IPS DF 6.9 (cell line): ENCODE measurements at regions not wholly inside any gene's neighbourhood (a gene's known extent, or its start where the extent isn't known, plus 50 kb on each side); places are given as distances from the start of the nearest gene placed in this dataset.

Source experiments
- DNase-seq: peaks from one replicate; pipeline ENCODE4 v3.0.0-alpha.2; 2013; ENCODE audit warnings: low read depth, low spot score
- H3K27ac ChIP-seq: one replicate; pipeline ENCODE4 v1.5.1; 2013; ENCODE audit warnings: low read length, control low read depth
- H3K27me3 ChIP-seq: 2 replicates; pipeline ENCODE4 v1.6.1; 2013; ENCODE audit warnings: mild to moderate bottlenecking, low read length; ENCODE audit not compliant: control insufficient read depth, insufficient read depth
- H3K36me3 ChIP-seq: 2 replicates; pipeline ENCODE4 v1.6.1; 2013; ENCODE audit warnings: low read length; ENCODE audit not compliant: control insufficient read depth, insufficient read depth
- H3K4me1 ChIP-seq: 2 replicates; pipeline ENCODE4 v1.6.1; 2013; ENCODE audit warnings: low read length; ENCODE audit not compliant: control insufficient read depth, insufficient read depth
- H3K4me3 ChIP-seq: 2 replicates; pipeline ENCODE4 v1.5.1; 2013; ENCODE audit warnings: mild to moderate bottlenecking, low read length
- H3K9me3 ChIP-seq: 2 replicates; pipeline ENCODE4 v1.6.1; 2013; ENCODE audit warnings: low read length, inconsistent platforms; ENCODE audit not compliant: control insufficient read depth, insufficient read depth
- WGBS: extraction: QIAGEN DNeasy Blood & Tissue Kit; methylation state at CpG from one replicate; pipeline ENCODE4 v1.1.7; 2013; ENCODE audit warnings: mixed read lengths, missing lambda C conversion rate; ENCODE audit not compliant: insufficient read length, insufficient coverage; 5-methylcytosine and 5-hydroxymethylcytosine counted together

DNA sequence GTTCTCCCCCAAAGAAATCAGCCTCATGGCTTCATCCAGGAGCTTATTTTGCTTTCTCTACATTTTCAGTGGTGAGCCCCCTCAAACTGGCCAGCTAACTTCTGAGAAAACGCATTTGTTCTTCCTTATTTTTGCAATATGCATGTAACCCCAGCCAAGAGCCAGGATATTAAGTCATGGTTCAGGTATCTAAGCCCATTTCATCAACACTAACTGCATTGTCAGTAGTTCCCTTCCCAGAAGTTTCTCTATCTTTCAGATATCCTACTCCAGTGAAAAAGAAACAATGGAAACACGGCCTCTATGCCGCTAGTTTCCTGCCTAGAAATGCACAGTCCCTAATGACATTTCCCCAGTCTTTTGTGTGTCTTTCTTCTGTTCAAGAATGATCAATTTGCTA is 102.8 kb upstream of the RASSF8 start:
- Histone ChIP-seq H3K27me3 (no peaks in the 10 kb centered on the region), H3K27ac (no peak overlapping the region), H3K4me3 (no peak overlapping the region), H3K36me3 (no peaks in the 10 kb centered on the region), H3K9me3 (no peaks in the 10 kb centered on the region), H3K4me1 (no peaks in the 10 kb centered on the region)
- no CpG with 5 or more reads among the region's 3 CpGs for WGBS
- no peak for DNase-seq

- Histone ChIP-seq H3K4me1 (no peaks in the 10 kb centered on the region), H3K27me3 (no peaks in the 10 kb centered on the region), H3K36me3 (no peaks in the 10 kb centered on the region), H3K27ac (no peak overlapping the region), H3K4me3 (no peak overlapping the region), H3K9me3 (no peaks in the 10 kb centered on the region)
- DNase-seq: no peak
- WGBS: no CpG with 5 or more reads among the region's 7 CpGs
These were observed 98.5 kb upstream of the RASSF8 start for GRCh38 chr12:25859976-25860375.

- DNase-seq: no peak
- Histone ChIP-seq H3K27me3 (no peaks in the 10 kb centered on the region), H3K4me3 (no peak overlapping the region), H3K36me3 (no peaks in the 10 kb centered on the region), H3K4me1 (no peaks in the 10 kb centered on the region), H3K27ac (no peak overlapping the region), H3K9me3 (no peaks in the 10 kb centered on the region)
- no CpG with 5 or more reads among the region's 2 CpGs for WGBS
These were observed 97.3 kb upstream of the RASSF8 start for GRCh38 chr12:25861226-25861625.

DNA sequence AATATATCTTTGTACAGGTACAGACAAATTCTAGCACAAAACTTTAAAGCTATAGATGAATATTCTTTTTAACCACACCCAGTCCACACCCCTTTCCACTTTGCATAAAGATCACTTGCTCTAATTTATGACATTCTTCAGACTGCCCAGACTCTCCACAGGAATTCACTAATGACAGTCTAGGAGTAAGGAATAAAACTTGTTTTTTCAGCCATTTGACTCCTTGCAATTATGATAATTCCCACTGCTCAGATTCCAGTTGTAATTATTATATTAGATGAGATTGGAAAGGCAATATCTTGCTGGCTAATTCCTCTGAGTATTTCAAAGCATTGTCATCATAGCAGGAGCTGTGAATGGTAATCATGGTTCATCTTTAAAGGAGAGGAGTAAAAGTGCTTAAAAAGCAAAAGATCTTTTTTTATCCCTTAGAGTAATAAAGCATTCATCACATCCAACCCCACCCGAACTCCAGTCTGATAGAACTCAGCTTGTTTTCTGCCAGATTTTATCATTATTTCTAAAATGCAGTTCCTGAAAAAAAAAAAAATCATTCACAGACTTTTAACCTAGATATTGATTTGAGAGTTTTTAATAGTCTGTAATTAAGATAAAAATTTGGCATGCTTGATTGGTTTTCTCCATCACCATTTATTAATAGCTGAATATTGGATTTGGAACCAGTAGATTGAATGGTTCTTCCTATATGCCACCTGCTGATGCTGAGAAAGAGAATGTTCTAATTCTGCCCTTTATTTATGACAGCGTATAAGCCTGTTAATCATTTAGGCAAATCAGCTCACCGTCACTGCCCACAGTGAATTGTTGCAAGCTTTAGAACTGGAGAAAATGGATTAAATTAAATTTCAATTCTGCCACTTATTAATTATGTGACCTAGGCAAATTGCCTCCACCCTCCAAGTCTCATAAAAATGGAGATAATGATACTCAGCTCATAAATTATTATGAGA is 93.9 kb upstream of the RASSF8 start:
- no peak for DNase-seq
- no peaks in the 10 kb centered on the region for H3K27me3 ChIP-seq
- no peak overlapping the region for H3K27ac ChIP-seq
- WGBS: no CpG with 5 or more reads among the region's 3 CpGs
- no peaks in the 10 kb centered on the region for H3K4me1 ChIP-seq
- H3K4me3 ChIP-seq: no peak overlapping the region
- H3K36me3 ChIP-seq: no peaks in the 10 kb centered on the region
- no peaks in the 10 kb centered on the region for H3K9me3 ChIP-seq

DNA sequence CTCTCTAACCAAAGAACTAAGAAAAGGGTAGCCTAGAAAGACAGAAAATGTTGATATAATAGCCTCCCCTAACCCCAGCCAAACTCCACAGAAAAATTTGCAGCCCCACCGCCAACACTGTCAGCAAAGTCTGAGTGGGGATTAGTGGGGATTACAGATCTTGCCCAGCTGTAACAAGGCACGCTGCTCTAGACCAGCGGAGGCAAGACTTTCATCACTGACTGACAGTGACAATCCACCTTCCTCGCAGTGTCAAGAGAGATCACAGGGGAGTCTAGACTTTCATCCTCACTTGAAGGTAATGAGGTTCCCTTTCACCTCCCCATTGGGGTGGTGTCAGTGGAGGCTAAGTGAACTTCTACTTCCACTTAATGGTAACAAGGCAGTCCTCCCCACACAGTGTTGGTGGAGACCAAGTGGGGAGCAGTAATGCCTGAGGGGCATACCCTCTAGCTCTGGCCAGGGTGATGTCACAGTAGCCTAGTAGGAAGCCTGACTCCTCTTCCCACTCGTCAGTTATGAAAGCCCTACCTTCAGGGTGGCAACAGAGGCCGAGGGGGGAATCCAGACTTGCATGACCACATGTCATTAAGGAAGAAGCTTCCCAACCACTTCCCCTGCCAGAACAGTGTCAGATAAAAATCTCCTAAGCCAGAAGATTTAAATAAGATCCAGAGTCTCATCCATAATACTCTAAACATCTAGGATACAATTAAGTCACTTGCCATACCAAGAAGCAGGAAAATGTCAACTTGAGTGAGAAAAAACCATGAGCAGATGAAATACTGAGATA is 91.7 kb upstream of the RASSF8 start:
- no peak for DNase-seq
- Histone ChIP-seq H3K9me3 (no peaks in the 10 kb centered on the region), H3K4me1 (no peaks in the 10 kb centered on the region), H3K27ac (no peak overlapping the region), H3K36me3 (no peaks in the 10 kb centered on the region), H3K4me3 (no peak overlapping the region), H3K27me3 (no peaks in the 10 kb centered on the region)
- WGBS: no CpG with 5 or more reads among the region's 6 CpGs

DNA sequence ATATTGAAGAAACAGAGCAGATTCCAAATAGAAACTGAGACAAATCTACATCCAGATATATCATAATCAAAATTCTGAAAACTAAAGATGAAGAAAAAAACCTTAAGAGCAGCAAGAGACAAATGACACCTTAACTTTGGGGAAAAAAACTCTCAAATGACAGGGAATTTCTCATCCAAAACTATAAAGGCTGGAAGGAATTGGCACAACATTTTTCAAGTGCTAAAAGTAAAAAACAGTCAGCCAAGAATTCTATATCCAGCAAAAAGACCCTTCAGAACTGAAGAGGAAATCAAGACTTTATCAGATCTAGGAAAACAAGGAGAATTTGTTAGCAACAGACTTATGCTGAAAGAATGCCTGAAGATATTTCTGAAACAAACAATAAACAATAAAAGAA is 90.3 kb upstream of the RASSF8 start:
- no peaks in the 10 kb centered on the region for H3K36me3 ChIP-seq

DNA sequence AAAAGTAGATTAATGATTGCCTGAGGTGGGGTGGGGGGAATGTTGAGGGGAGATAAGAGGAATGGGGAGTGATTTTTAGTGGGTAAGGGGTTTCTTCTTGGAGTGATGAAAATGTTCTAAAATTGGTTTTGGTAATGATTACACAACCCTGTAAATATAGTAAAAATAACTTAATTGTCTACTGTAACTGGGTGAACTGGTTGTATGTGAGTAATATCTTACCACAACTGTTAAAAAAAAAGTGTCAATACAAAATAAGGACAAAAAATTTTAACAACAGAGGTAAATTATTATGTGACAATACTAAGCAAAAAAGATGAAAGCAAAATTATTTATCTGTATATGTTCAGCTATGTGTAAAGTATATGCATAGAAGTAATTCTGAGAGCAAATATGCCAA is 86.3 kb upstream of the RASSF8 start:
- Histone ChIP-seq H3K9me3 (no peaks in the 10 kb centered on the region), H3K36me3 (no peaks in the 10 kb centered on the region), H3K4me3 (no peak overlapping the region), H3K27me3 (no peaks in the 10 kb centered on the region), H3K4me1 (no peaks in the 10 kb centered on the region), H3K27ac (no peak overlapping the region)
- DNase-seq: no peak

More for the DNA sequence above, 90.3 kb upstream of the RASSF8 start:
- H3K4me3 ChIP-seq: no peak overlapping the region
- H3K4me1 ChIP-seq: no peaks in the 10 kb centered on the region
- no peaks in the 10 kb centered on the region for H3K27me3 ChIP-seq
- DNase-seq: no peak
- H3K27ac ChIP-seq: no peak overlapping the region
- no peaks in the 10 kb centered on the region for H3K9me3 ChIP-seq

GRCh38 chr12:25875661-25876060 is 82.8 kb upstream of the RASSF8 start:
- no peak overlapping the region for H3K4me3 ChIP-seq
- no peaks in the 10 kb centered on the region for H3K27me3 ChIP-seq
- no peak overlapping the region for H3K27ac ChIP-seq
- no peak for DNase-seq
- 0 out of 2 replicates have a peak, but pooled peaks cover 1% of the 10 kb centered on the region for H3K4me1 ChIP-seq
- no peaks in the 10 kb centered on the region for H3K9me3 ChIP-seq
- no peaks in the 10 kb centered on the region for H3K36me3 ChIP-seq
- WGBS: no CpG with 5 or more reads among the region's 1 CpG

DNA sequence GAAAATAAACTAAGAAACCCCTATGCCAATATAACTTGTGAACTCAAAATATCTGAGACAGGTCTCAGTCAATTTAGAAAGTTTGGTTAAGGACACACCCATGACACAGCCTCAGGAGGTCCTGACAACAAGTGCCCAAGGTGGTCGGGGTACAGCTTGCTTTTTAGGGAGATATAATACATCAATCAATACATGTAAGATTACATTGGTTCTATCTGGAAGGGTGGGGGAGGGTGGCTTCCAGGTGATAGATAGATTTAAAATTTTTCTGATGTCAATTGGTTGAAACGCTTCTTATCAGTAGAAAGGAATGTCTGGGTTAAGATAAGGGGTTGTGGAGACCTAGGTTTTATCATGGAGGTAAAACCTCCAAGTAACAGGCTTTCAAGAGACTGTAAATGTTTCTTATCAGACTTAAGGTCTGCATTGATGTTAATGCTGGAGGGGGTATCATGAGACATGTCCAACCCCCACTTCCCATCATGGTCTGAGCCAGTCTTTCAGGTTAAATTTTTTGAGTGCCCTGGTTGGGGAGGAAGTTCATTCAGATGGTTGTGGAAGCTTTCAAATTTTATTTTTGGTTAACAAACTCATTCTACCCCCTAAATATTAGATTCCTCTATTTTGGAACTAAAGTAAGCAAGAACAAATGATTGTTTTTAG is 82.0 kb upstream of the RASSF8 start:
- no peak for DNase-seq
- Histone ChIP-seq H3K4me3 (no peak overlapping the region), H3K9me3 (no peaks in the 10 kb centered on the region), H3K27ac (no peak overlapping the region), H3K27me3 (no peaks in the 10 kb centered on the region), H3K36me3 (no peaks in the 10 kb centered on the region), H3K4me1 (0 out of 2 replicates have a peak, but pooled peaks cover 1% of the 10 kb centered on the region)
- no CpG with 5 or more reads among the region's 2 CpGs for WGBS

- WGBS: no CpG with 5 or more reads among the region's 1 CpG
- no peak overlapping the region for H3K4me3 ChIP-seq
- no peak overlapping the region for H3K27ac ChIP-seq
- no peaks in the 10 kb centered on the region for H3K36me3 ChIP-seq
- no peaks in the 10 kb centered on the region for H3K27me3 ChIP-seq
- H3K4me1 ChIP-seq: 0 out of 2 replicates have a peak, but pooled peaks cover 1% of the 10 kb centered on the region
- H3K9me3 ChIP-seq: no peaks in the 10 kb centered on the region
- no peak for DNase-seq
These were observed 81.0 kb upstream of the RASSF8 start for GRCh38 chr12:25877446-25877845.
